ENCODE measurements at regions not wholly inside any gene's neighbourhood (a gene's known extent, or its start where the extent isn't known, plus 50 kb on each side); places are given as distances from the start of the nearest gene placed in this dataset.

DNA sequence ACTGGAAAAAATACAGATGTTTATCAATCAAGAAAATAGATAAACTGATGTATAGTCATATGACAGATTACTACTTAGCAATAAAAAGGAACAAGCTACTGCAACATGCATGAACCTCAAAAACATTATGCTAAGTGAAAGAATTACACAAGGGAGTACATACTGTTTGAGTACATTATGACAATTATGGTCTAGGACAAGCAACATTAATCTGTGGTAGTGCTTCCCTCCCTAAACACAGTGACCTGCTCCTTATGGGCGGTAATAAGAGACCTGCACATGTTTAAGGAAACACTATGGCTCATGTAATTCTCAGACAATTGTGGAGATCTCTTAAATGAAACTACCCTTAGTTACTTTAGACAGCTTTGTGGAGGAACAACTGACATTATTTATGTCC lies 421.2 kb upstream of the FBXO33 start:
- TF ChIP-seq, protein P1, sequence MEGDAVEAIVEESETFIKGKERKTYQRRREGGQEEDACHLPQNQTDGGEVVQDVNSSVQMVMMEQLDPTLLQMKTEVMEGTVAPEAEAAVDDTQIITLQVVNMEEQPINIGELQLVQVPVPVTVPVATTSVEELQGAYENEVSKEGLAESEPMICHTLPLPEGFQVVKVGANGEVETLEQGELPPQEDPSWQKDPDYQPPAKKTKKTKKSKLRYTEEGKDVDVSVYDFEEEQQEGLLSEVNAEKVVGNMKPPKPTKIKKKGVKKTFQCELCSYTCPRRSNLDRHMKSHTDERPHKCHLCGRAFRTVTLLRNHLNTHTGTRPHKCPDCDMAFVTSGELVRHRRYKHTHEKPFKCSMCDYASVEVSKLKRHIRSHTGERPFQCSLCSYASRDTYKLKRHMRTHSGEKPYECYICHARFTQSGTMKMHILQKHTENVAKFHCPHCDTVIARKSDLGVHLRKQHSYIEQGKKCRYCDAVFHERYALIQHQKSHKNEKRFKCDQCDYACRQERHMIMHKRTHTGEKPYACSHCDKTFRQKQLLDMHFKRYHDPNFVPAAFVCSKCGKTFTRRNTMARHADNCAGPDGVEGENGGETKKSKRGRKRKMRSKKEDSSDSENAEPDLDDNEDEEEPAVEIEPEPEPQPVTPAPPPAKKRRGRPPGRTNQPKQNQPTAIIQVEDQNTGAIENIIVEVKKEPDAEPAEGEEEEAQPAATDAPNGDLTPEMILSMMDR (IDR thresholded peaks at IDR 0.05 in 2 of 3, conservative IDR thresholded peaks at IDR 0.05 in 1 of 3; ENCODE audit: borderline replicate concordance in 1 of 3, insufficient read depth in 1 of 3, low read depth in 2 of 3, low read length in 2 of 3): no peak
- TF ChIP-seq, protein P2, sequence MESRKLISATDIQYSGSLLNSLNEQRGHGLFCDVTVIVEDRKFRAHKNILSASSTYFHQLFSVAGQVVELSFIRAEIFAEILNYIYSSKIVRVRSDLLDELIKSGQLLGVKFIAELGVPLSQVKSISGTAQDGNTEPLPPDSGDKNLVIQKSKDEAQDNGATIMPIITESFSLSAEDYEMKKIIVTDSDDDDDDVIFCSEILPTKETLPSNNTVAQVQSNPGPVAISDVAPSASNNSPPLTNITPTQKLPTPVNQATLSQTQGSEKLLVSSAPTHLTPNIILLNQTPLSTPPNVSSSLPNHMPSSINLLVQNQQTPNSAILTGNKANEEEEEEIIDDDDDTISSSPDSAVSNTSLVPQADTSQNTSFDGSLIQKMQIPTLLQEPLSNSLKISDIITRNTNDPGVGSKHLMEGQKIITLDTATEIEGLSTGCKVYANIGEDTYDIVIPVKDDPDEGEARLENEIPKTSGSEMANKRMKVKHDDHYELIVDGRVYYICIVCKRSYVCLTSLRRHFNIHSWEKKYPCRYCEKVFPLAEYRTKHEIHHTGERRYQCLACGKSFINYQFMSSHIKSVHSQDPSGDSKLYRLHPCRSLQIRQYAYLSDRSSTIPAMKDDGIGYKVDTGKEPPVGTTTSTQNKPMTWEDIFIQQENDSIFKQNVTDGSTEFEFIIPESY (IDR thresholded peaks at IDR 0.05; ENCODE audit: extremely low read depth, insufficient replicate concordance, low read length): no peak
- TF ChIP-seq SRF (IDR thresholded peaks at IDR 0.05; ENCODE audit: low read depth) (no peak), EZH2 (IDR thresholded peaks at IDR 0.05) (no peak), YY1 (IDR thresholded peaks at IDR 0.05; ENCODE audit: extremely low read depth, insufficient replicate concordance, low read depth, low read length) (no peak), EZH2phosphoT487 (IDR thresholded peaks at IDR 0.05; ENCODE audit: borderline replicate concordance) (no peak), SIN3A (IDR thresholded peaks at IDR 0.05; ENCODE audit: low read depth) (no peak), TCF7L2 (IDR thresholded peaks at IDR 0.05; ENCODE audit: borderline replicate concordance, extremely low read depth, insufficient read depth, insufficient read length) (no peak)
